Panc1 (cell line): ENCODE measurements at regions not wholly inside any gene's neighbourhood (a gene's known extent, or its start where the extent isn't known, plus 50 kb on each side); places are given as distances from the start of the nearest gene placed in this dataset.

Experiments
- ATAC-seq: fragments of 200-7000 bp; cut with Tn5 transposase; 2 replicates; pipeline ENCODE4 v1.9.1; 2020; ENCODE audit warnings: mild to moderate bottlenecking, moderate library complexity
- BruUV-seq: library from RNA; stranded (reverse); fragments of 400-500 nt; replicated peaks from 2 replicates; lab custom pipeline; 2021; lab: Mats Ljungman, UMichigan
- CTCF ChIA-PET: fragments of 300-600 bp; sonication (Branson Sonifier 250); formaldehyde crosslinking; loops from one replicate; lab custom pipeline; 2022; ENCODE audit warnings: antibody characterized with exemption; lab: Charles Lee
- POLR2A ChIA-PET: fragments of 300-600 bp; sonication (Branson Sonifier 250); formaldehyde crosslinking; loops from one replicate; lab custom pipeline; 2022; ENCODE audit warnings: antibody characterized with exemption; lab: Charles Lee
- DNase-seq: peaks from one replicate; pipeline ENCODE4 v3.0.0-alpha.2; 2010; ENCODE audit warnings: low read depth, low spot score
- H3K27ac ChIP-seq: 2 replicates; pipeline ENCODE4 v1.5.1; 2011; ENCODE audit warnings: mild to moderate bottlenecking, low read length, inconsistent platforms
- H3K27me3 ChIP-seq: fragments of 200-500 bp; sonication (Bioruptor generic); 2 replicates; pipeline ENCODE4 v1.6.0; 2014; ENCODE audit warnings: low read length, inconsistent platforms; ENCODE audit not compliant: control insufficient read depth, insufficient read depth
- H3K36me3 ChIP-seq: fragments of 200-500 bp; sonication (Bioruptor generic); 2 replicates; pipeline ENCODE4 v1.5.1; 2014; ENCODE audit warnings: inconsistent platforms, mild to moderate bottlenecking, low read length, moderate library complexity; ENCODE audit not compliant: control insufficient read depth, insufficient read depth
- H3K4me1 ChIP-seq: 2 replicates; pipeline ENCODE4 v1.5.1; 2011; ENCODE audit warnings: inconsistent platforms, mild to moderate bottlenecking, low read length, moderate library complexity; ENCODE audit not compliant: control insufficient read depth, insufficient read depth
- H3K4me3 ChIP-seq, 2 experiments: 2 replicates each; pipeline ENCODE4 v1.5.1; 2011 to 2012; ENCODE audit warnings: low read depth in 2 of 2, low read length in 2 of 2, mild to moderate bottlenecking in 2 of 2, inconsistent platforms in 1 of 2, moderate library complexity in 1 of 2
- H3K9me3 ChIP-seq: fragments of 200-500 bp; sonication (Bioruptor generic); 2 replicates; pipeline ENCODE4 v1.5.1; 2014; ENCODE audit warnings: low read depth, mild to moderate bottlenecking, inconsistent platforms, low read length, moderate library complexity; ENCODE audit not compliant: control insufficient read depth, insufficient read depth
- POLR2AphosphoS5 ChIP-seq: IDR thresholded peaks from 2 replicates; pipeline ENCODE4 v1.6.1; 2012; ENCODE audit warnings: mild to moderate bottlenecking, low read depth, low read length, moderate library complexity
- REST ChIP-seq, 2 experiments: IDR thresholded peaks; 2 replicates each; pipeline ENCODE4 v1.6.1; 2011 to 2012; ENCODE audit warnings: low read depth in 2 of 2, control low read depth in 1 of 2, low read length in 1 of 2, mild to moderate bottlenecking in 1 of 2, moderate library complexity in 1 of 2; ENCODE audit not compliant: insufficient read depth in 1 of 2
- SIN3A ChIP-seq: IDR thresholded peaks from 2 replicates; pipeline ENCODE4 v1.6.1; 2012; ENCODE audit warnings: low read depth, mild to moderate bottlenecking, low read length, moderate library complexity, borderline replicate concordance; ENCODE audit not compliant: insufficient read depth
- TCF7L2 ChIP-seq: IDR thresholded peaks from 2 replicates; pipeline ENCODE4 v1.6.1; 2011; ENCODE audit warnings: mild to moderate bottlenecking, low read depth, low read length, inconsistent platforms
- in situ Hi-C: cut with HindIII; loops from 2 replicates; pipeline ENCODE4 v1.10.0; 2016; ENCODE audit warnings: low sequenced_read_pairs, low pct_unique_long_range_greater_than_20kb
- intact Hi-C: fragments of 100-400 bp; cut with micrococcal nuclease; formaldehyde crosslinking; loops from one replicate; pipeline ENCODE4 v1.10.0; 2022; ENCODE audit not compliant: unreplicated experiment
- TF ChIP-seq, protein P1 (sequence below): fragments of 450-650 bp; IDR thresholded peaks from 2 replicates; pipeline ENCODE4 v1.5.1; 2017; ENCODE audit warnings: mild to moderate bottlenecking

GRCh38 chr14:66228267-66228970 lies 257.8 kb upstream of the CCDC196 start:
- Histone ChIP-seq H3K4me1 (no peaks in the 10 kb centered on the region), H3K27me3 (no peaks in the 10 kb centered on the region; the same call in 1 of the 2 replicates), H3K9me3 (no peaks in the 10 kb centered on the region), H3K4me3 (no peak overlapping the region), H3K27ac (no peak overlapping the region), H3K36me3 (no peaks in the 10 kb centered on the region)
- in situ Hi-C loops = no loop called here
- TF ChIP-seq TCF7L2 (no peak), REST (IDR thresholded peaks at IDR 0.05; ENCODE audit: insufficient read depth in 1 of 2, low read depth in 2 of 2, low read length in 1 of 2) (no peak), POLR2AphosphoS5 (no peak), SIN3A (no peak)
- TF ChIP-seq, protein P1, sequence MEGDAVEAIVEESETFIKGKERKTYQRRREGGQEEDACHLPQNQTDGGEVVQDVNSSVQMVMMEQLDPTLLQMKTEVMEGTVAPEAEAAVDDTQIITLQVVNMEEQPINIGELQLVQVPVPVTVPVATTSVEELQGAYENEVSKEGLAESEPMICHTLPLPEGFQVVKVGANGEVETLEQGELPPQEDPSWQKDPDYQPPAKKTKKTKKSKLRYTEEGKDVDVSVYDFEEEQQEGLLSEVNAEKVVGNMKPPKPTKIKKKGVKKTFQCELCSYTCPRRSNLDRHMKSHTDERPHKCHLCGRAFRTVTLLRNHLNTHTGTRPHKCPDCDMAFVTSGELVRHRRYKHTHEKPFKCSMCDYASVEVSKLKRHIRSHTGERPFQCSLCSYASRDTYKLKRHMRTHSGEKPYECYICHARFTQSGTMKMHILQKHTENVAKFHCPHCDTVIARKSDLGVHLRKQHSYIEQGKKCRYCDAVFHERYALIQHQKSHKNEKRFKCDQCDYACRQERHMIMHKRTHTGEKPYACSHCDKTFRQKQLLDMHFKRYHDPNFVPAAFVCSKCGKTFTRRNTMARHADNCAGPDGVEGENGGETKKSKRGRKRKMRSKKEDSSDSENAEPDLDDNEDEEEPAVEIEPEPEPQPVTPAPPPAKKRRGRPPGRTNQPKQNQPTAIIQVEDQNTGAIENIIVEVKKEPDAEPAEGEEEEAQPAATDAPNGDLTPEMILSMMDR = no peak
- POLR2A ChIA-PET = no interaction called here
- intact Hi-C loops = no loop called here
- CTCF ChIA-PET = no interaction called here
- ATAC-seq = no peak
- no TSS peak for BruUV-seq
- no peak for DNase-seq

DNA sequence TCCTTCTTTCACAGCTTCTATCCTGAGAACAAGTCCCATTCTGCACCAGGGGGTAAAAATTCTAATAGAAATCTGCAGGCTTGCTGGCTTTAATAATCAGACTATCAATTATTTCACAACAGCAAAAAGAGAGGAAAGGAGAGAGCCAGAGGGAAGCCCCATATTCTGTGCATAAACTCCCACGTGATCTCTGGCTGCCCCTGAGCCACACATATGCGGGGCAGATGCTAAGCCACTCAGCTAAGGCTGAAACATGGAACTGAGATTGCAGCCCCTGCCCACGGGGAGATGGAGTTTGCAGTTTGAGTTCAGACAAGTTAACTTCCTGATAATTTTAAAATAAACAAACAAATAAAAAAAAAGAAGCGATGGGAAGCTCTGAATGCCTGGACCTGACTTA lies 254.4 kb upstream of the CCDC196 start:
- Histone ChIP-seq H3K4me1 (no peaks in the 10 kb centered on the region), H3K27me3 (no peaks in the 10 kb centered on the region; the same call in 1 of the 2 replicates), H3K9me3 (no peaks in the 10 kb centered on the region), H3K27ac (no peak overlapping the region), H3K36me3 (no peaks in the 10 kb centered on the region), H3K4me3 (no peak overlapping the region)
- DNase-seq (no peak), ATAC-seq (no peak)
- in situ Hi-C loops (no loop called here), intact Hi-C loops (no loop called here)
- no TSS peak for BruUV-seq
- POLR2A ChIA-PET = no interaction called here
- CTCF ChIA-PET = no interaction called here
- TF ChIP-seq REST (IDR thresholded peaks at IDR 0.05; ENCODE audit: insufficient read depth in 1 of 2, low read depth in 2 of 2, low read length in 1 of 2) (no peak), POLR2AphosphoS5 (no peak), SIN3A (no peak), TCF7L2 (no peak)
- TF ChIP-seq, protein P1 = no peak
